ENCODE measurements at regions not wholly inside any gene's neighbourhood (a gene's known extent, or its start where the extent isn't known, plus 50 kb on each side); places are given as distances from the start of the nearest gene placed in this dataset.

DNA sequence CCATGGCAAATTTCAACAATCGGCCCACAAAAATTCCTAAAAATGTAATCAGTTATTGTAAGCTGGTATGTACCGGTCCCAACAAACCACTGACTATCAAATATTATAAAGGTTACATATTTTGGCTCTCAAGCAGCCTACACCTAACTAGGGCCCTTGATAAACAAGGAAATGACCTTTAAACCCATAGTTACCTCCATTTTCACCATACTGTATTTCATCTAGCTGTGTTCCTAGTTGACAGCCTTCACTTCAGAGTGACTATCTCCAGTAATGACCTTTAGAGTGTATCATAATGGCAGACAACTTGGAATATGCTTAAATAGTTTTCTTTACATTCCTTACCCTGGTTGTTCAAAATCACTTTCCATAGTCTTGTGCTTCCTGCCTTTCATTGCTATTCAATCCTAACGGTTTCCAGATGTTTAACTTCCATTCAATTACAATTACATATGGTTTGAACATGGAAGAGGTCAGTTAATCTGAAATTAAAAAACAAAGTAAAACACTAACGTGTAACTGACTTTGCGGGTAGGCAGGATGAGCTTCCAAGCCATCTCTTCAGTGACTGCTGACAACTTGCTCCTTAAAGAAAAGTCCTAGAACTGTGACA lies 111.9 kb upstream of the TSC22D2 start:
- no peak for TF ChIP-seq YY1 (IDR thresholded peaks at IDR 0.05; ENCODE audit: insufficient read depth, insufficient read length)
- TF ChIP-seq SUZ12 (IDR thresholded peaks at IDR 0.05; ENCODE audit: extremely low read depth, insufficient read depth, insufficient read length) = no peak

Data from NT2/D1 (cell line).